GM21360 (cell line): ENCODE measurements at regions not wholly inside any gene's neighbourhood (a gene's known extent, or its start where the extent isn't known, plus 50 kb on each side); places are given as distances from the start of the nearest gene placed in this dataset.

ENCODE experiments used
- ATAC-seq: cut with Tn5 transposase; IDR thresholded peaks from one replicate; pipeline ENCODE4 v1.9.1; 2021; ENCODE audit warnings: mild to moderate bottlenecking, moderate library complexity; ENCODE audit not compliant: unreplicated experiment

GRCh38 chr2:60400462-60401246 is 152.8 kb downstream of the BCL11A start:
- ATAC-seq = no peak

GRCh38 chr2:60394463-60394862 is 159.0 kb downstream of the BCL11A start:
- ATAC-seq = no peak

DNA sequence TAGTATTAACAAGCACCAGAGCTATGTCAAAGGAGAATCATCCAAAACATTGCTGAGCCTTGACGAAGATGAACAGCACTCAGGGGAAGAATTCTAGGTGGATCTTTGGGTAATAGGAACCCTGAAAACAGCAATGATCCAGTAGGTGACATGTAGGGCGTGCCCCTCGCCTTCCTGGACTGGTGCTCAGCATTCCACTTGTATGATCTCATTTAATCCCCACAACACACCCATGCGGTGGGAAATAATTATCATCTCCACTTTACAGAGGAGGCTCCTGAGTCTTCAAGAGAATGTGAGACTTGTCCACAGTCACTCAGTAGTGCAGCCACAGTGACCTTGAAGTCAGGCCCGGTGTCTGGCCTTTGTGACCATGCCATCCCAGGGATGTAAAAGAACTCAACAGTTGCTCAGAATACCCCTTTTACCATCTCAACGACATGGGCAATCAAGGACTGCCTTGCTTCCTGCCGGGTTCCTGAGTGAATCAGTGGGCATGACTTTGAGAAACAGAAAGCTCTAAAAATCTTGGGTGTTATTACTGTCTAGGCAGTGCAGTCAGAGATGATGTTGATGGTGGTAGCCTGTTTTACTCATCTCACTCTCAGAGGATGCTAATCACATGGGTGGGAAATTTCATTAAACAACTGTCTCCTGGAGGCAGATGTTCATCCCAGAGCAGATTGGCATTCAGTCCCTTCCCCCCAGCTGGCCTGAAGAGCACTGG is 161.6 kb downstream of the BCL11A start:
- no peak for ATAC-seq

- ATAC-seq = no peak
Observed at GRCh38 chr2:60391230-60391629, 162.2 kb downstream of the BCL11A start.

- no peak for ATAC-seq
Observed at GRCh38 chr2:60386436-60386835, 167.0 kb downstream of the BCL11A start.

DNA sequence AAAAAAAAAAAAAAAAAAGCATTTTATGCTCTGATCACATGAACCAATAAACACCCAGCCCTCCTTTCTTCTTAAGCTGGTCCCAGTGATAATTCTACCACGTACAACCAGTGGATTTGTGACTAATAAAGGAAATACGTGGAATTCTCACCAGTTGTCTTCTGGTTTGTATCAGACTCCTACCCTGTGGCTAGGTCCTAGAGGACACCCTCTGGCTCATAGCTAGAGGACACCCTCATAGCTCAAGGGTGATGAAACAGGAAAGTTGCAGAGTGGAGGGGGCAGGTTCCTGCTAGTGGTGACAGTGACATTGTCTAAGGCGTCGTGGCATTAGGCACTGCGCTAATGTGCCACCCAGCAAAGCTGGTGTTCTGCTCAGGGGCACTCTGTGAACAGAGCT is 167.8 kb downstream of the BCL11A start:
- no peak for ATAC-seq

DNA sequence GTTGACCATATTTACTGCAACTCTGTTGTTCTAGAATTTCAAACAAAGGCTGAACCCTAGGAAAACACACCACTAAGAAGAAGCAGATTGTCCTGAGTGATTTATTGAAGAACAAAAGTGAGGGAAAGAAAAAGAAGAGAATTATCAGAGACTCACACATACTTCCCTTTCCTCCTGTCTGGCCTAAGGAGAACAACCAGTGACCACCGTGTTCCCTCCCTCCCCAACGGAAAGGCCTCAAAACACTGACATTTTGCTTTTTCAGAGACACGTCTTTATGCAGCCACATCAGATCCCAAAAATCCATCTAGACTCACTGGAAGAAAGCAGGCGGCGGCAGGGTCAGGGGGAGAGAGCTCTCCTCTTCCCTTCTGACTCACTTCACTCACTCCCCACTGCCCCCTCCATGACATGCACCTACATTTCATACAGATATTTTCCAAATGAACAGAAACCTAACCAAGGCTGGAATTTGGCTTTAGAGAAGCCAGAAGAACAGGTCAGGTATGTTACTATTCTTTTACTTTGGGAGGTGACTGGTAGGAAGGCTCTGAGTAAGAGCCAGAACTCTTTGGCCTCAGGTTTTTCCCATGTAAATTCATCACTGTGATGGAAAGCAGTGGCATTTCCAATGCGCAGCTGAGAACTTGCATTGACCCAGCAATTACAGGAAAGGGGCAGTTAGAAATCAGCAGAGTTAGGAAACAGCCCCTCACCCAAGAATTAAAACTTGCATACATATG is 169.9 kb downstream of the BCL11A start:
- ATAC-seq = no peak

GRCh38 chr2:60380411-60380810 is 173.0 kb downstream of the BCL11A start:
- no peak for ATAC-seq

DNA sequence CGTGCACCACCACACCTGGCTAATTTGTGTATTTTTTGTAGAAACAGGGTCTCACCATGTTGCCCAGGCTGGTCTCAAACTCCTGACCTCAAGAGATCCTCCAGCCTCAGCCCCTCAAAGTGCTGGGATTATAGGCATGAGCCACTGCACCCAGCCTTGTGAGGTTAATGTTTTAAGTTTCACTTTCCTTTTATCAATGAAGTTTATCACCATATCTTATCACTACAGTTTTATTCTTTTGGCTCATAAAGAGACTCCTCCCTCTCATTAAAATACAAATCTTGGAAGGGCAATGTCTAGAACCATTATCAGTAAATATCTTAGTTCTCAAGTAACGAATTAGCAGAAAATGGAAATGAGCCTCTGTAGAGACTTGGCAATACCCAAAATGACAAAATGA is 173.8 kb downstream of the BCL11A start:
- ATAC-seq = no peak

GRCh38 chr2:60379216-60379615 is 174.2 kb downstream of the BCL11A start:
- no peak for ATAC-seq

GRCh38 chr2:60377825-60378224 is 175.6 kb downstream of the BCL11A start:
- ATAC-seq = no peak

- ATAC-seq = no peak
Observed at GRCh38 chr2:60376252-60376651, 177.2 kb downstream of the BCL11A start.

GRCh38 chr2:60371681-60372080 is 181.8 kb downstream of the BCL11A start:
- no peak for ATAC-seq

GRCh38 chr2:60371219-60371618 is 182.2 kb downstream of the BCL11A start:
- ATAC-seq = no peak

DNA sequence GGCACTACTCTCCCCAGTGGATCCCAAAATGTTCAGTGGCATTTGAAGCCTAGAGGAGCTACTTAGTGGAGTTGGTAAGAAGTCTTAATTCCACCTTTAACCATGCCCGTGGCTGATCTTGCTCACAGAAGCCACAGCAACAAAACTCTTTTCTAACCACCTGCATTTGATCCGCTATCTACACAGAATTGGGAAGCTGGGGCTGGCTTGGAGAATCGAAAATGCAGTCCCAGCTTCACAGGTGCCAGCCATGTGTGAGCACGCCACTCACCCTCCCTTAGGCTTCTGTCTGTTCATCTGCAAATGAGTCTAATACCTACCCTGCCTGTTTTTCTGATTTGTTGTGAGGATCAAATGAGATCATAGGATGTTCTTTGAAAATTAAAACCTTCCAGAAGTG is 182.6 kb downstream of the BCL11A start:
- ATAC-seq = no peak

DNA sequence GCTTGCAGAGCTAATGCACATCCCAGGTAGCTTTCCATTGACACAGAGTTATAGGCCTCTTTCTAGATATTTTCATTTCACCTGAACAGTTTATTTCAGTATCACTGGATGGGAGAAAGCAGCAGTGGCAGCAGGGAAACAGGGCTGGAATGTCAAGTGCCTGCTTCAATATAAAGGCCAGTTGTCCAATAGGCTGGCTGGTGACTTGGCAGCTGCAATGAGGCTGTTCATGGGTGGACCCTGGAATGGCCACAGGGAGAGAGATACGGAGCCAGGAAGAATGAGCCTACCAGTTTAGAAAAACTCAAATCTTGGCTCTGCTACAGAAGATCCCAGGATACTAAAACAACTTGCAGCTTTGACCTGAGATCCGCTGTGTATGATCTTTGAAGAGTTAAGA is 185.0 kb downstream of the BCL11A start:
- ATAC-seq = no peak

GRCh38 chr2:60366135-60366712 is 187.2 kb downstream of the BCL11A start:
- no peak for ATAC-seq

DNA sequence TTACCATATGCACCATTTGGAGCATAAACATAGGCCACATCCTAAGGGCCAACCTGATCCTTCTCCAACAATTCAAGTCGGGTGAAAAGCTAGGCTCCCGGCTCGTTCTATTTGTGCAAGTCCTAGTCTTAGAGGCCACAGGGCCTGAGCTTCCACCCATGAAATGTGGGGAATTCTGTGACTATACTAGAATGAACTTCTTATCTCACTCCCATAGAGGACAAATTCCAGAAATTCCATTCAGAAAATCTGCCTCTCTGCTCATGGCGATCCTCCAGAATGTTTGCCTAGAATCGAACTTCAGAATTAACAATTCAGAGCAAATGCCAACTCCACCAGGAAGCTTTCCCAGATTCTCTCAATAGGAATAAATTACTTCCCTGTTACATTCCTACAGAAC is 187.9 kb downstream of the BCL11A start:
- ATAC-seq = no peak

GRCh38 chr2:60364491-60364890 is 189.0 kb downstream of the BCL11A start:
- ATAC-seq = no peak

GRCh38 chr2:60361498-60361897 is 192.0 kb downstream of the BCL11A start:
- no peak for ATAC-seq

DNA sequence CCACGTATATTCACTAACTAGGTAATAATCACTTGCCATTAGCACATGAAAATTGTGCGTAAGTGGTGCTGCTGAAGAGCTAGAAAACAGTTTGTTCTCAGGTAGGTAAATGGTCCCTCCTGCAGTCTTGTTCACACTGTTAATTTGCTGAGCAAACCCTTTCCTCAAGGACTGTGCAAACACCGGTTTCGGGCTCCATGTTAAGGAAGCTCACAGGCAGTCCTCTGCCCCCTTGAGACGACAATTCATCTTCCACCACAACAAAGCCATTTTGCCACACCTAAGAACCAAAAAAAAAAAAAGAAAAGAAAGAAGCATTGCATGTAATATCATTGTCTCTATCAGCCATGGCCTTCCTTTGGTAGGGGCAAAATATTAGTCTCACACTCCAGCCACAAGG is 193.9 kb downstream of the BCL11A start:
- ATAC-seq = no peak
